ENCODE measurements at regions not wholly inside any gene's neighbourhood (a gene's known extent, or its start where the extent isn't known, plus 50 kb on each side); places are given as distances from the start of the nearest gene placed in this dataset.

DNA sequence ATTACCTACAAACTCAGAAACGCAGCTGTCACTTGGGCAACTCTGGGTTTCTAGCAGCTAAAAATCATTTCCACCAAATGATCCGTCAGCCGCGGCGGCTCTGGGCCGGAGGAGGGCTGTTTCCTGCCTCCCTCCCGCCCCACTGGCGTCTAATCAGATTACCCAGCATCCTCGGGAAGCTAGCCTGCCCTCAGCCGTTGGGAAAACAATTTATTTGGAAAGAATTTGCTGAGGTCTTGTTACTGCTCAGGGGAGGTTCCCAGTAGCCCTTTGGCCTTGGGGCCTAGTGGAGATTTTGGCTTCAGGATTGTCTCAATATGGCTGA is 65.0 kb upstream of the ADGRA1 start:
- TF ChIP-seq CTCF (IDR thresholded peaks at IDR 0.05) (no peak), POLR2A (IDR thresholded peaks at IDR 0.05) (no peak), POLR2AphosphoS5 (IDR thresholded peaks at IDR 0.05) (no peak)
